HL-60 (cell line): ENCODE measurements at regions not wholly inside any gene's neighbourhood (a gene's known extent, or its start where the extent isn't known, plus 50 kb on each side); places are given as distances from the start of the nearest gene placed in this dataset.

ENCODE experiments used
- DNase-seq, 2 experiments: peaks; one replicate each; pipeline ENCODE4 v3.0.0-alpha.2; 2010 to 2020; ENCODE audit warnings: low read depth in 1 of 2, low spot score in 1 of 2
- H3K27ac ChIP-seq: fragments of 250-450 bp; sonication (Bioruptor Pico); replicated peaks from 2 replicates; pipeline ENCODE4 v1.5.1; 2020; ENCODE audit warnings: mild to moderate bottlenecking, moderate library complexity
- H3K27me3 ChIP-seq: fragments of 250-450 bp; sonication (Bioruptor Pico); 2 replicates; pipeline ENCODE4 v1.5.1; 2021; ENCODE audit warnings: mild to moderate bottlenecking, moderate library complexity; ENCODE audit not compliant: insufficient read depth, poor library complexity, severe bottlenecking
- H3K4me3 ChIP-seq: replicated peaks from 2 replicates; pipeline ENCODE4 v1.5.1; 2011; ENCODE audit warnings: mild to moderate bottlenecking, control low read depth, low read length; ENCODE audit not compliant: insufficient read depth
- CTCF ChIP-seq: IDR thresholded peaks from one replicate; pipeline ENCODE4 v1.5.1; 2011; ENCODE audit warnings: low read length, control low read depth, inconsistent platforms; ENCODE audit not compliant: insufficient read depth
- GABPA ChIP-seq: IDR thresholded peaks from 2 replicates; pipeline ENCODE4 v1.6.1; 2012; ENCODE audit warnings: low read depth
- POLR2AphosphoS5 ChIP-seq: IDR thresholded peaks from 2 replicates; pipeline ENCODE4 v1.6.1; 2012; ENCODE audit warnings: low read depth
- SPI1 ChIP-seq: IDR thresholded peaks from 2 replicates; pipeline ENCODE4 v1.6.1; 2012; ENCODE audit warnings: low read depth, mild to moderate bottlenecking, borderline replicate concordance
- TF ChIP-seq, protein P1 (sequence below): IDR thresholded peaks from 2 replicates; pipeline ENCODE4 v1.6.1; 2012; ENCODE audit warnings: low read depth; ENCODE audit not compliant: insufficient replicate concordance

DNA sequence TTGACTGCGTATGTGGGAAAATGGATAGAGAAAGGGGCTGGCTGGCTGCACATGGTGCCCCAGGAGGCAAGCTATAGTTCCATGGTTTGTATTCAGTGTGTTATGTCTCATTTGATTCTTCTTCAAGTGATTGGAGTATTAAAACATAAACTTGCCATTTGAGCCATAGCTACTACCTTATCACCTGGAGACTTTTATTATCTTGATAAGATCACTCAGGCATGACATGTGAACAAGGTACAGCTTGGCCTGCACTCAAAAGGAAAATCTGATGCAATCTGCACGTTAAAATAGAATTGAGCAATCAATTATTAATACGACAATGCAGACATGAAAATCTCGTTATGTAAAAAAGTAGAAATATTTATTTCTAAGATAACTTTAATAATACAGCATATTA, 116.9 kb downstream of the RND3 start:
- Histone ChIP-seq H3K27me3 (no peaks in the 10 kb centered on the region), H3K4me3 (no peak overlapping the region), H3K27ac (no peak overlapping the region)
- no peak for DNase-seq
- TF ChIP-seq, protein P1, sequence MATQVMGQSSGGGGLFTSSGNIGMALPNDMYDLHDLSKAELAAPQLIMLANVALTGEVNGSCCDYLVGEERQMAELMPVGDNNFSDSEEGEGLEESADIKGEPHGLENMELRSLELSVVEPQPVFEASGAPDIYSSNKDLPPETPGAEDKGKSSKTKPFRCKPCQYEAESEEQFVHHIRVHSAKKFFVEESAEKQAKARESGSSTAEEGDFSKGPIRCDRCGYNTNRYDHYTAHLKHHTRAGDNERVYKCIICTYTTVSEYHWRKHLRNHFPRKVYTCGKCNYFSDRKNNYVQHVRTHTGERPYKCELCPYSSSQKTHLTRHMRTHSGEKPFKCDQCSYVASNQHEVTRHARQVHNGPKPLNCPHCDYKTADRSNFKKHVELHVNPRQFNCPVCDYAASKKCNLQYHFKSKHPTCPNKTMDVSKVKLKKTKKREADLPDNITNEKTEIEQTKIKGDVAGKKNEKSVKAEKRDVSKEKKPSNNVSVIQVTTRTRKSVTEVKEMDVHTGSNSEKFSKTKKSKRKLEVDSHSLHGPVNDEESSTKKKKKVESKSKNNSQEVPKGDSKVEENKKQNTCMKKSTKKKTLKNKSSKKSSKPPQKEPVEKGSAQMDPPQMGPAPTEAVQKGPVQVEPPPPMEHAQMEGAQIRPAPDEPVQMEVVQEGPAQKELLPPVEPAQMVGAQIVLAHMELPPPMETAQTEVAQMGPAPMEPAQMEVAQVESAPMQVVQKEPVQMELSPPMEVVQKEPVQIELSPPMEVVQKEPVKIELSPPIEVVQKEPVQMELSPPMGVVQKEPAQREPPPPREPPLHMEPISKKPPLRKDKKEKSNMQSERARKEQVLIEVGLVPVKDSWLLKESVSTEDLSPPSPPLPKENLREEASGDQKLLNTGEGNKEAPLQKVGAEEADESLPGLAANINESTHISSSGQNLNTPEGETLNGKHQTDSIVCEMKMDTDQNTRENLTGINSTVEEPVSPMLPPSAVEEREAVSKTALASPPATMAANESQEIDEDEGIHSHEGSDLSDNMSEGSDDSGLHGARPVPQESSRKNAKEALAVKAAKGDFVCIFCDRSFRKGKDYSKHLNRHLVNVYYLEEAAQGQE = no peak
- TF ChIP-seq GABPA (no peak), SPI1 (no peak), POLR2AphosphoS5 (no peak)

DNA sequence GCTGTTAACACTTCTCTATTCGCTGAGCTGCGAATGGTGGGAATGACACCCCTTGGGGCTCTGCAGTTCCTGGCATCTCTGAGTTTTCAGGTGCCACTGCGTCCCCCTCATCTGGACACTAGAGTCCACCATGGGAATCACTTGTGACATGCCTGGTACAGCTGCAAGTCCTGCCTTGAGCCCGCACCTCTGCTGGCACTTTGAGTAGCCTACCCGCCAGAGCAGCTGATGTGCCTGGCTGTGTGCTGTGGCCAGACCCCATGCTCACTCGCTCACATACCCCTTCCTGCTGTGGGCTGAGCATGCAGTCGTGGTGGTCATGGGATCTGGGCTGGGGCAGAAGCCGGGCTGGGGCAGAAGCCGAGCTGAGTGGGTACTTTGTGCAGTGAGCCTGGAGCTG, 117.6 kb downstream of the RND3 start:
- Histone ChIP-seq H3K4me3 (no peak overlapping the region), H3K27ac (no peak overlapping the region), H3K27me3 (no peaks in the 10 kb centered on the region)
- TF ChIP-seq GABPA = no peak
- no peak for TF ChIP-seq SPI1
- no peak for TF ChIP-seq CTCF
- TF ChIP-seq, protein P1 = no peak
- TF ChIP-seq POLR2AphosphoS5 = no peak
- DNase-seq = no peak

DNA sequence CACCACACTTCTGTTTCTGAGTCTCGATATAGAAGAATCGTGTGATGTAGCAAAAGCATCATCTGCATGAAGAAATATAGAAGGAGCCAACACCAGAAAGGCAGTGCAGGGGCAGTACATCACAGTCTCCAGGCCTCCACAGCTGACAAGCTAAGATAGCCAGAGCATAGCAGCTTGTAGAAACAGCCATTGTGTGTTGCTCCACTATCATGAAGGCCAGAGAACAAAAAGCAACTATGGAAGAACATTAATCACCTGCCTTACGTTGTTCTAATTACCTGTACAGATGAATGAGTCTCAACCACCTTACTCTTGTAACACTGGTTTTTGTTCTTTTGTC, 129.0 kb downstream of the RND3 start:
- Histone ChIP-seq H3K4me3 (no peak overlapping the region), H3K27me3 (no peaks in the 10 kb centered on the region), H3K27ac (no peak overlapping the region)
- DNase-seq = no peak
- TF ChIP-seq POLR2AphosphoS5 (no peak), SPI1 (no peak), CTCF (no peak), GABPA (no peak)
- TF ChIP-seq, protein P1 = no peak

DNA sequence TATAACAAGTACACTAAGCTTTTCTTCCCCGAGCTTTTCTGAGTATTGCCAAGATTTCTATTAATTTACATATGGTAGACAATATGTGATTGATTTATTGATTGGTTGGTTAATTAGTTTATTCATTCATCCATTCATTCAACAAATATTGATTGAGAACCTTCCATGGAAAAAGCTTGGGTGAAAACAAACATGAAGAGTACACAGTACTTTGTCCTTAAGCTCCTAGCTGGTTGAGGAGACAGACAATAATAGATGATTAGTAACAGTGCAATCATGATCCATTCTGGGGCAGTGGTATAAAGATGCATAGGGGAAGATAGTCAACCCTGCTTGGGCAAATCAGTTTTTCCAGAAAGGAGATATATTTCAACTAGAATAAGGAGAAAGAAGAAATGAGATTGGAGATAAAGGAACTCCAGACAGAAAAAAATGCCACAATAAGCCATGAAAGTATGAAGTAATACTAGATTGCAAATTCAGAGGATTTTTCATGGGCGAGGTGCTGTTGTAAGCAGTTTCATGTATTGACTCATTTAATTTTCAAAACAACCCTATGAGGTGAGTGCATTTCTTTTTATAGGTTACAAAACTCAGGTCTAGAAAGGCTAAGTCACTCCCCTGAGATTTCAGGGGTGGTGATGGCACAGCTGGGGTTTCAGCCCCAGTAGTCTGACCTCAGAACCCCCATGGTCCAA, 129.5 kb downstream of the RND3 start:
- Histone ChIP-seq H3K27ac (no peak overlapping the region), H3K4me3 (no peak overlapping the region), H3K27me3 (no peaks in the 10 kb centered on the region)
- DNase-seq = no peak
- TF ChIP-seq SPI1 (no peak), CTCF (no peak), GABPA (no peak), POLR2AphosphoS5 (no peak)
- TF ChIP-seq, protein P1 = no peak
